ENCODE measurements at regions not wholly inside any gene's neighbourhood (a gene's known extent, or its start where the extent isn't known, plus 50 kb on each side); places are given as distances from the start of the nearest gene placed in this dataset.

DNA sequence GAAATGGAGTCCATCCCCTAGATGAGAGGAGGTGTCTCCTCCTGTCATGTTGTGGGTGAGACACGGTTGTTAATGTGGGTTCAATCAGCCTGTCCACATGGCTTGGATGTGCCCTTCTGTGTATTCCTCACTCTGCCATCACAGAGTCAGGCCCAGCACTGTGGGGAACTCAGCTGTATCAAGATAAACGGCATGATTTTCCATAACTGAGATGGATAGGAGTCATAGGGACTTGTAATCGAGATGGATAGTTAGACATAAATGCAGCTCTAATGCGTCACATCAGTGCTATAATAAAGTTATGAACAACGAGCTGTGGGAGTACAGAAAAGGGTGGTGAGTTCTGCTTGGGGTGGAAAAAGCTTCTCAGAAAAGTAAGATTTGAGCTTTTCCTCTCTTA is 152.9 kb downstream of the RWDD3 start:
- Histone ChIP-seq H3K4me1 (replicated peaks in 1 of 4; ENCODE audit: control insufficient read depth in 3 of 4, insufficient read depth in 4 of 4, low read length in 3 of 4) (no peaks in the 10 kb centered on the region), H4K20me1 (replicated peaks in 1 of 2; ENCODE audit: control insufficient read depth in 1 of 2, insufficient read depth in 2 of 2, low read length in 2 of 2) (peaks cover 0 to 2% of the 10 kb centered on the region in 2 experiments), H3K56ac (replicated peaks; ENCODE audit: insufficient read length, low read depth, low read length) (no peak overlapping the region), H3K23me2 (ENCODE audit: low read depth, low read length) (no peaks in the 10 kb centered on the region), H3K36me3 (ENCODE audit: control insufficient read depth in 2 of 4, insufficient read depth in 4 of 4, low read length in 3 of 4) (no peaks in the 10 kb centered on the region), H2BK5ac (ENCODE audit: low read depth, low read length) (no peak overlapping the region), H3K14ac (ENCODE audit: insufficient read length) (no peak overlapping the region), H3K9ac (replicated peaks in 1 of 4; ENCODE audit: extremely low read depth in 1 of 4, low read depth in 3 of 4, low read length in 3 of 4) (no peak overlapping the region), H3K27ac (ENCODE audit: low read depth, low read length) (no peak overlapping the region), H4K8ac (ENCODE audit: extremely low read depth, insufficient read depth, low read length) (no peak overlapping the region), H3K9me3 (ENCODE audit: insufficient read depth in 2 of 2, low read depth in 1 of 2, low read length in 1 of 2) (no peaks in the 10 kb centered on the region), H4K5ac (ENCODE audit: insufficient read length, low read depth, low read length) (no peak overlapping the region), H4K91ac (replicated peaks; ENCODE audit: insufficient read length, low read length) (no peak overlapping the region), H3K79me2 (ENCODE audit: control insufficient read depth in 1 of 2, insufficient read depth in 2 of 2, low read length in 2 of 2) (no peaks in the 10 kb centered on the region), H3K4me2 (ENCODE audit: insufficient read depth in 1 of 2, low read depth in 2 of 2, low read length in 2 of 2) (no peak overlapping the region), H3K23ac (ENCODE audit: insufficient read length) (no peak overlapping the region), H2BK20ac (ENCODE audit: low read length) (no peak overlapping the region), H3K4me3 (ENCODE audit: extremely low read depth in 1 of 4, insufficient read depth in 2 of 4, low read depth in 3 of 4, low read length in 4 of 4) (no peak overlapping the region), H3K4ac (replicated peaks; ENCODE audit: insufficient read length, low read depth, low read length) (no peak overlapping the region), H3K18ac (ENCODE audit: extremely low read depth, low read length) (no peak overlapping the region), H3K79me1 (ENCODE audit: low read depth, low read length) (no peaks in the 10 kb centered on the region), H2AK5ac (ENCODE audit: low read depth, low read length) (no peak overlapping the region), H2BK120ac (replicated peaks; ENCODE audit: low read depth, low read length) (no peak overlapping the region), H2AFZ (ENCODE audit: low read length) (no peak overlapping the region), H2BK15ac (ENCODE audit: low read length) (no peak overlapping the region), H3K27me3 (replicated peaks in 1 of 4; ENCODE audit: control insufficient read depth in 3 of 4, extremely low read depth in 1 of 4, insufficient read depth in 3 of 4, low read length in 3 of 4) (peaks cover 0 to 1% (median 0%) of the 10 kb centered on the region in 4 experiments; a peak in 1 of 7 replicates), H2BK12ac (ENCODE audit: low read depth, low read length) (no peak overlapping the region)
- ChIA-PET POLR2A (ENCODE audit: partially characterized antibody) (no interaction called here), CTCF (ENCODE audit: partially characterized antibody) (interaction anchor here (0.8 to 0.9 kb wide), 2 partner anchors 18 to 64 kb away, joined by 3 read pairs; no protein-coding TSS in a partner anchor)
- 92% methylated on average over 5 of the region's 5 CpGs; no CpG with 5 or more reads in 1 of the 2 experiments for WGBS, 2 experiments (ENCODE audit: extremely low coverage in 1 of 2, insufficient coverage in 1 of 2, insufficient read length in 1 of 2, insufficient replicate concordance in 2 of 2, low coverage in 1 of 2, low lambda C conversion rate in 2 of 2, missing lambda C conversion rate in 1 of 2)
- FAIRE-seq (no peak), DNase-seq (ENCODE audit: low read depth in 1 of 2, low spot score in 2 of 2) (no peak)
- TF ChIP-seq RNF2 (IDR thresholded peaks at IDR 0.05; ENCODE audit: borderline replicate concordance, low read depth, low read length, missing control alignments, poor library complexity, severe bottlenecking), result no peak
- no peak for TF ChIP-seq KDM5A (IDR thresholded peaks at IDR 0.05; ENCODE audit: low read length)
- no peak for TF ChIP-seq CHD1 (IDR thresholded peaks at IDR 0.05; ENCODE audit: low read depth, low read length)
- TF ChIP-seq SIX5 (IDR thresholded peaks at IDR 0.05; ENCODE audit: low read depth, low read length), result no peak

All from H1 (cell line).